ENCODE measurements at regions not wholly inside any gene's neighbourhood (a gene's known extent, or its start where the extent isn't known, plus 50 kb on each side); places are given as distances from the start of the nearest gene placed in this dataset.

GRCh38 chr22:48729499-48730171 is 1098.0 kb downstream of the BRD1 start:
- no peaks in the 10 kb centered on the region for H3K9me3 ChIP-seq (ENCODE audit: control insufficient read depth, insufficient read depth, low read length)
- Mint-ChIP-seq H3K9me3 (peaks cover 0 to 4% of the 10 kb centered on the region in 2 donors), H3K4me1 (no peaks in the 10 kb centered on the region), H3K27me3 (ENCODE audit: low read depth in 2 of 2) (peaks cover 4 to 13% of the 10 kb centered on the region in 2 donors), H3K27ac (no peak overlapping the region), H3K36me3 (no peaks in the 10 kb centered on the region), H3K4me3 (no peak overlapping the region)
- H3K36me3 ChIP-seq (ENCODE audit: control insufficient read depth, insufficient read depth, low read length), result no peaks in the 10 kb centered on the region
- DNase-seq, result no peak
- H3K27me3 ChIP-seq (ENCODE audit: control insufficient read depth, insufficient read depth, low read length), result peaks cover 2% of the 10 kb centered on the region
- no peak overlapping the region for H3K4me3 ChIP-seq (ENCODE audit: low read length)
- H3K4me1 ChIP-seq (ENCODE audit: control insufficient read depth, insufficient read depth, low read length), result no peaks in the 10 kb centered on the region
- no peak for ATAC-seq
- H3K27ac ChIP-seq (ENCODE audit: low read length), result no peak overlapping the region
- intact Hi-C loops (cut with micrococcal nuclease), result no loop called here
- 89% methylated on average over 9 of the region's 9 CpGs for WGBS (ENCODE audit: insufficient coverage)
- TF ChIP-seq CTCF (IDR thresholded peaks at IDR 0.05), result no peak

GRCh38 chr22:48727454-48728058 is 1100.1 kb downstream of the BRD1 start:
- intact Hi-C loops (cut with micrococcal nuclease), result no loop called here
- Mint-ChIP-seq H3K27ac (no peak overlapping the region), H3K36me3 (no peaks in the 10 kb centered on the region), H3K9me3 (peaks cover 0 to 4% of the 10 kb centered on the region in 2 donors), H3K4me1 (no peaks in the 10 kb centered on the region), H3K27me3 (ENCODE audit: low read depth in 2 of 2) (peaks cover 2 to 13% of the 10 kb centered on the region in 2 donors), H3K4me3 (no peak overlapping the region)
- Histone ChIP-seq H3K4me1 (ENCODE audit: control insufficient read depth, insufficient read depth, low read length) (no peaks in the 10 kb centered on the region), H3K27ac (ENCODE audit: low read length) (no peak overlapping the region), H3K36me3 (ENCODE audit: control insufficient read depth, insufficient read depth, low read length) (no peaks in the 10 kb centered on the region), H3K4me3 (ENCODE audit: low read length) (no peak overlapping the region), H3K27me3 (ENCODE audit: control insufficient read depth, insufficient read depth, low read length) (peaks cover 2% of the 10 kb centered on the region), H3K9me3 (ENCODE audit: control insufficient read depth, insufficient read depth, low read length) (no peaks in the 10 kb centered on the region)
- DNase-seq (no peak), ATAC-seq (no peak)
- TF ChIP-seq CTCF (IDR thresholded peaks at IDR 0.05), result no peak
- no CpG with 5 or more reads among the region's 3 CpGs for WGBS (ENCODE audit: insufficient coverage)

GRCh38 chr22:48724899-48725298 is 1102.8 kb downstream of the BRD1 start:
- no peaks in the 10 kb centered on the region for H3K4me1 Mint-ChIP-seq

More at GRCh38 chr22:48724899-48725298, 1102.8 kb downstream of the BRD1 start:
- H3K36me3 Mint-ChIP-seq, result no peaks in the 10 kb centered on the region
- WGBS (ENCODE audit: insufficient coverage), result 89% methylated on average over 12 of the region's 12 CpGs
- DNase-seq (no peak), ATAC-seq (no peak)
- intact Hi-C loops (cut with micrococcal nuclease), result no loop called here
- no peak overlapping the region for H3K4me3 ChIP-seq (ENCODE audit: low read length)
- peaks cover 0 to 4% of the 10 kb centered on the region in 2 donors for H3K9me3 Mint-ChIP-seq
- H3K27ac ChIP-seq (ENCODE audit: low read length), result no peak overlapping the region
- no peaks in the 10 kb centered on the region for H3K36me3 ChIP-seq (ENCODE audit: control insufficient read depth, insufficient read depth, low read length)
- H3K27me3 ChIP-seq (ENCODE audit: control insufficient read depth, insufficient read depth, low read length), result peaks cover 2% of the 10 kb centered on the region
- no peaks in the 10 kb centered on the region for H3K9me3 ChIP-seq (ENCODE audit: control insufficient read depth, insufficient read depth, low read length)
- TF ChIP-seq CTCF (IDR thresholded peaks at IDR 0.05), result no peak
- H3K4me3 Mint-ChIP-seq, result no peak overlapping the region
- no peaks in the 10 kb centered on the region for H3K4me1 ChIP-seq (ENCODE audit: control insufficient read depth, insufficient read depth, low read length)
- no peak overlapping the region for H3K27ac Mint-ChIP-seq
- H3K27me3 Mint-ChIP-seq (ENCODE audit: low read depth in 2 of 2), result peaks cover 2 to 19% of the 10 kb centered on the region in 2 donors
